GM15510 (cell line): ENCODE measurements at regions not wholly inside any gene's neighbourhood (a gene's known extent, or its start where the extent isn't known, plus 50 kb on each side); places are given as distances from the start of the nearest gene placed in this dataset.

Source experiments
- POLR2A ChIP-seq: IDR thresholded peaks from 3 replicates; pipeline ENCODE4 v1.6.1; 2011; ENCODE audit warnings: borderline replicate concordance; ENCODE audit not compliant: insufficient read length; ENCODE audit errors: extremely low read depth

GRCh38 chr22:22193923-22194322 is 50.7 kb upstream of the VPREB1 start:
- no peak for TF ChIP-seq POLR2A

DNA sequence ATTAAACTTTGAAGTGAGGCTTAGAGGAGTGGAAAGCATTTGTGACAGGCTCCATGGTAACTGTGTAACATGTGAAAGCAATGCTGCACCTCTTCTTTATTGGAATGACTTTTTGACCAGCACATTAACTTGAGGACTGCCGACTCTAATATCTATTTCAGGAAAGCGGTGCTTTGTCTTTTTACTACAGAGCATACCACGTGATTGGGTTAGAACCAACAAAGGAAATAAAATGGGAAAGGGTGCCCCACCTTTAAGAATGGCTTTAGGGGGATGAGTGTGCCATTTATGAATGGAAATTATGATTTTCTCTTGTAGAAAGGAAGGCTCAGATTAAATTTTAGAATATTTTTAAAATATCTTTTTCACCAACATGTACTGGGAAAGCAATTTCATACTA is 57.3 kb upstream of the VPREB1 start:
- no peak for TF ChIP-seq POLR2A

DNA sequence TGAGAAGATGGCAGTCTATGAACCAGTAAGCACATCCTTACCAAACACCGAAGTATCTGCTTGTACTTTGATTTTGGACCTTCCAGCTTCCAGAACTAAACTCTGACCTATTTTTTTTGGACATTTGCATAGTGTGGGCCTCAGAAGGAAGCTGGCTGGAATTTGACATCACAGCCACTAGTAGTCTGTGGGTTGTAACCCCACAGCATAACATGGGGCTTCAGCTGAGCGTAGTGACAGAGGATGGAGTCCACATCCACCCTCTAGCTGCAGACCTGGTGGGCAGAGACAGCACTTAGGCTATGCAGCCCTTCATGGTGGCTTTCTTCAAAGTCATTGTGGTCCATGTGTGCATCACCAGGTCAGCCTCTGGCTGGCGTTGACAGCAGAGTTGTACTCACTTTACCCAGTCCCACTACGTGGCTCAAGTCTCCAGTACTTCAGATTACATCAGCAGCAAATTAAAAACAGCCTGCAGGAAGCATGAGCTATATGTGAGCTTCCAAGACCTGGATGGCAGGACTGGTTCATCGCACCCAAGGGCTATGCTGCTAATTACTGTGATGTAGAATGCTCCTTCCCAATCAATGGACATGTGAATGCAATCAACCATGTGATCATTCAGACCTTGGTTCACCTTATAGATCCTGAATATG is 58.6 kb upstream of the VPREB1 start:
- TF ChIP-seq POLR2A: no peak

GRCh38 chr22:22185217-22185616 is 59.4 kb upstream of the VPREB1 start:
- TF ChIP-seq POLR2A: no peak

- TF ChIP-seq POLR2A: no peak
Measured at GRCh38 chr22:22184277-22184807, 60.2 kb upstream of the VPREB1 start.

DNA sequence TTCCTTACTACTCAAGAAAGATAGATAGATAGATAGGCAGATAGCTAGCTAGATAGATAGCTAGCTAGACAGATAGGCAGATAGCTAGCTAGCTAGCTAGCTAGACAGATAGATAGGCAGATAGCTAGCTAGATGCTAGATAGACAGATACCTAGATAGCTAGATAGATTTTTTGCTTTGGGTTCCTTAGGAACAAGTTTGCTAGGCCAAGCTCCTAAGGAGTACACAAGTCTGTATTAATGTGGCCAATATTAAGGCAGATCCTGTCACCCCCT is 61.7 kb upstream of the VPREB1 start:
- no peak for TF ChIP-seq POLR2A

DNA sequence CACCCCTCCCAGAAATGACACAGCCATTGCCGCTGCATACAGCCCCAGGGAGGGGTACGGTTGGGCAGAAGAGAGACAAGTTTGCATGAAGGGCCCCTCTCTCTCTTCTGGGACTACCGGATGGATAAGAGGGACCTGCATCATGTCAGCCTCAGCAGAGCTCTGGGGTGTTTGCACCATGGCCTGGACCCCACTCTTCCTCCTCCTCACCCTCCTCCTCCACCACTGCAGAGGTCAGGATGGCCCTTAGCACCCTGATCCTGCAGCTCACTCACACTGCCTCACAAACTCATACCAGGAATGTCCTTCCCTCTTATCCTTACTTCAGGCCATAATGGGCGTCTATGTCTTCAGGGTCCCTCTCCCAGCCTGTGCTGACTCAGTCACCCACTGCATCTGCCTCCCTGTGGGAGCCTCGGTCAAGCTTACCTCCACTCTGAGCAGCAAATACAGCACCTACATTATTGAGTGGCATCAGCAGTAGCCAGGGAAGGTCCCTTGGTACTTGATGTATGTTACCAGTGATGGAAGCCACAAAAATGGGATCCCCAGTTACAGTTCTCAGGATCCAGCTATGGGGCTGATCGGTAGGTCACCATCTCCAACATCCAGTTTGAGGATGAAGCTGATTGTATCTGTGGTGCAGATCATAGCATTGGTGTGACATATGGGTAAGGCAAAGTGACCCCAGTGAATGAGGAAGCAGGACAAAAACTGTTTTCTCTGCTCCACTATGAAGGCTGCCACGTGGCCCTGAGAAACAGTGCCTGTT is 62.2 kb upstream of the VPREB1 start:
- no peak for TF ChIP-seq POLR2A

DNA sequence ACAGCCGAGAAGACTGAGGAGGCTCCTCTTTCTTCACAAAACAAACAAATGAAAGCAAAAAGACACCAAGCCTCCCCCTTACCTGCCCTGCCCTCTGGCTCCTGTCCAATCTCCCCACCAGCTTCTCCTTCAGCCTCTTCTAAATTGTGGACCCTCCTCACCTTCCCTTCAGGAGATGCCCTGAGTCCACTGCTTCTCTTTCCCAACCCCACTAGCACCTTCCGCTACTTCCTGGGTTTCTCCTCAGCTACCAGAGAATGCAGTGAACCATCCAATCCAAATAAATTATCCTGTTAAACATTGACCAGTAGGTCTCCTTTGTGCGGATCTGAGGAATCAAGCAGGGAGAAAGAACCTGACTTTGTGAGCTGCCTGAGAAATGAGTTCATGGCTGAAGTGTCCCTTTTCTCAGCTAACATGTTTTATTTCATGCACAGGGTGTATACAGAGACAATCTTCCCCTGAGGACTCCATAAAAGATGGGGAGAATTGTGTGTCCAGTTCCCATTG is 63.2 kb upstream of the VPREB1 start:
- no peak for TF ChIP-seq POLR2A

- TF ChIP-seq POLR2A: no peak
Measured at GRCh38 chr22:22180738-22181285, 63.8 kb upstream of the VPREB1 start.

DNA sequence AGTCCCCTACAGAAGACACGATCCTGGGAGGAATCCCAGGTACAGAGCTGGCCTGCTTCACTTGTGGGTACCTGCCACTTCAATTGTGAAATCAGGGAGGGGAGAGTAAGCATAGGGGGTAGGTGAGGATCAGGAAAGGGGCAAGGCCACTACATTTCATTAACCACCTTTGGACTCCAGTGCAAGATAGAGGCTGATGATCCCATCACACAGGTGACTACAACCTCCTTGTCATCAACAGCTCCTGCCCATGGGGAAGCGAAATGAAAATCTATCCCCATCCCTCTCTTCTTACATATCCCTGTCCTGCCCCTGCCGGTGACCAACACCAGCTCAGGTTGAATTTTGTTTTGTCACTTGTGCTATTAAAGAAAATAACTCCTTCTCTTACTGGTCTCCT is 64.7 kb upstream of the VPREB1 start:
- no peak for TF ChIP-seq POLR2A

DNA sequence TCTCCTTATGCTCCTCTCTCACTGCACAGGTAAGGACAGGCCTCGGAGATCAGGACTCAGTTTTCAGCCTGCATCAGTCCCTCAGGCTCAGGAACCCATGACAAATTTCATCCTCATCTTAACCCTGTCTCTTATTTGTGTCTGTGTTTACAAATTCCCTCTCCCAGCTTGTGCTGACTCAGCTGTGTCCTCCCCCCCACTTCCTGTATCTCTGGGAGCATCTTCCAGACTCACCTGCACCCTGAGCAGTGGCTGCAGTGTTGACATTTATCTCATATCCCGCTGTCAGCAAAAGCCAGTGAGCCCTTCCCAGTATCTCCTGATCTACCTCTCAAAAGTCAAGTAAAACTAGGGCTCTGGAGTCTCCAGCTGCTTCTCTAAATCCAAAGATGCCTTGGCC is 65.6 kb upstream of the VPREB1 start:
- no peak for TF ChIP-seq POLR2A

- TF ChIP-seq POLR2A: no peak
Measured at GRCh38 chr22:22178355-22178965, 66.1 kb upstream of the VPREB1 start.

- TF ChIP-seq POLR2A: no peak
Measured at GRCh38 chr22:22176929-22177616, 67.5 kb upstream of the VPREB1 start.

DNA sequence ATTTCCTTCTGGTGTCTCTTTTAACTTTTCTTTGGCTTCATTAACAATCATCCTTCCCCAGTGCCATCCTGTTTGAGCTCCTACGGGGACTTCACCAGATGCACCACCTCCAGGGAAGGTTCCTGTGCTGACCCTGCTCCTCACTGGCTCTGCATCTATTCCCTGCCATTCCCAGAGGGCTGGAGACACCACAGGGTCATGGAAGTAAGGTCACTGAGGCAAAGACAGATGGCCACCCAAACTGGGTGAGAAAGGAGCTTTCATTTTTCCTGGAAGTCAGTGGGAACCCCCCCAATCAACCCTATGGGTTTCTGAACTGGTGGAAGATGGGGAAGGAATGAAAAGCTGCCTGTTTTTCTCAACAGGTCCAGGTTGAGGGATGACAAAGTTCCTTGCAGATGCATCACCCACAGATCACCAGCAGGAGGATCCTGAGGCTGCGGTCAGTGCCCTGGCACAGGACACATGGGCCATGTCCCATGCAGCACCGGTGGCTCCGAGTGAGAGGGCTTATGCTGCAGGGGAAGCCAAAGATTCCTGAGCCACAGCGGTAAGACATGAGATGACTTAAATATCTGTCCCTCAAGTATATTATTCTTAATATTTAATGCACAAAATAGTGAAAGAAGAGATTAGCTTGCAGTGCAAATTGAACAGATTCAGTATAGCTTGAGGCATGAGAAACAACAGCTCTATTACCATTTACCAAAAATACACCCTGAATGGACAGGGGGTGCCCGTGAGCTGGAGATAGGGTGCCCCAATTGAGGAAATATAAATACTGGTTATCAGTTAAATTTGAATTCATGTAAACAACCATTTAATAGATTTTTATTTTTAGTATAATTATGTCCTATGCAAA is 73.0 kb upstream of the VPREB1 start:
- TF ChIP-seq POLR2A: no peak
